WTC11 (cell line): ENCODE measurements at regions not wholly inside any gene's neighbourhood (a gene's known extent, or its start where the extent isn't known, plus 50 kb on each side); places are given as distances from the start of the nearest gene placed in this dataset.

Experiments
- CTCF ChIP-seq: fragments of 200-600 bp; IDR thresholded peaks from 2 replicates; pipeline ENCODE4 v1.8.0; 2022; ENCODE audit warnings: antibody characterized with exemption
- ETV6 ChIP-seq: sonication (generic); formaldehyde crosslinking; IDR thresholded peaks from 2 replicates; pipeline ENCODE4 v1.8.1; 2022; ENCODE audit warnings: mild to moderate bottlenecking, missing genetic modification reagents
- IRF2 ChIP-seq: sonication (generic); formaldehyde crosslinking; IDR thresholded peaks from 2 replicates; pipeline ENCODE4 v1.8.0; 2022; ENCODE audit warnings: low read depth, missing genetic modification reagents, borderline replicate concordance
- MAX ChIP-seq: sonication (generic); formaldehyde crosslinking; IDR thresholded peaks from 2 replicates; pipeline ENCODE4 v1.8.0; 2022; ENCODE audit warnings: mild to moderate bottlenecking, missing genetic modification reagents
- MLX ChIP-seq: sonication (generic); formaldehyde crosslinking; IDR thresholded peaks from 2 replicates; pipeline ENCODE4 v1.8.1; 2023; ENCODE audit warnings: mild to moderate bottlenecking, missing genetic modification reagents, moderate library complexity
- MYBL2 ChIP-seq: sonication (generic); formaldehyde crosslinking; IDR thresholded peaks from 2 replicates; pipeline ENCODE4 v1.8.1; 2023; ENCODE audit warnings: mild to moderate bottlenecking, moderate library complexity, missing genetic modification reagents
- PREB ChIP-seq: sonication (generic); formaldehyde crosslinking; IDR thresholded peaks from 2 replicates; pipeline ENCODE4 v1.8.1; 2022; ENCODE audit warnings: mild to moderate bottlenecking, missing genetic modification reagents, moderate library complexity, borderline replicate concordance
- RELA ChIP-seq: sonication (generic); formaldehyde crosslinking; IDR thresholded peaks from 2 replicates; pipeline ENCODE4 v1.8.1; 2022; ENCODE audit warnings: missing genetic modification reagents, mild to moderate bottlenecking, borderline replicate concordance
- TEAD4 ChIP-seq: sonication (generic); formaldehyde crosslinking; IDR thresholded peaks from 2 replicates; pipeline ENCODE4 v1.8.0; 2022; ENCODE audit warnings: mild to moderate bottlenecking, missing genetic modification reagents
- TP53 ChIP-seq: sonication (generic); formaldehyde crosslinking; IDR thresholded peaks from 2 replicates; pipeline ENCODE4 v1.8.1; 2023; ENCODE audit warnings: mild to moderate bottlenecking, missing genetic modification reagents
- ZNF317 ChIP-seq: sonication (generic); formaldehyde crosslinking; IDR thresholded peaks from 2 replicates; pipeline ENCODE4 v1.8.1; 2023; ENCODE audit warnings: low read depth, mild to moderate bottlenecking, moderate library complexity, missing genetic modification reagents, borderline replicate concordance
- ZNF423 ChIP-seq: fragments of 250-450 bp; sonication (Bioruptor Pico); IDR thresholded peaks from 2 replicates; pipeline ENCODE4 v2.1.2; 2022; ENCODE audit warnings: mild to moderate bottlenecking, moderate library complexity

- no peak for TF ChIP-seq CTCF
- no peak for TF ChIP-seq ETV6 (CRISPR knock-in tag)
- no peak for TF ChIP-seq IRF2 (CRISPR knock-in tag)
- TF ChIP-seq ZNF423 (CRISPR knock-in tag), result no peak
- no peak for TF ChIP-seq MYBL2 (CRISPR knock-in tag)
- TF ChIP-seq TP53 (CRISPR knock-in tag), result no peak
- TF ChIP-seq MAX, result no peak
- no peak for TF ChIP-seq TEAD4 (CRISPR knock-in tag)
- TF ChIP-seq PREB, result no peak
- no peak for TF ChIP-seq ZNF317 (CRISPR knock-in tag)
- TF ChIP-seq MLX, result no peak
- no peak for TF ChIP-seq RELA (CRISPR knock-in tag)
Observed at GRCh38 chr3:13262493-13263211, 157.5 kb downstream of the NUP210 start.
